Neural cell (in vitro differentiated cells): ENCODE measurements at regions not wholly inside any gene's neighbourhood (a gene's known extent, or its start where the extent isn't known, plus 50 kb on each side); places are given as distances from the start of the nearest gene placed in this dataset.

Experiments used
- CTCF ChIP-seq: fragments of 450-650 bp; IDR thresholded peaks from 2 replicates; pipeline ENCODE4 v1.5.1; 2014; ENCODE audit warnings: antibody characterized with exemption, mild to moderate bottlenecking, moderate library complexity; ENCODE audit not compliant: poor library complexity, severe bottlenecking
- EP300 ChIP-seq: fragments of 450-650 bp; conservative IDR thresholded peaks from 2 replicates; pipeline ENCODE4 v1.6.1; 2014; ENCODE audit warnings: antibody characterized with exemption, mild to moderate bottlenecking, moderate library complexity; ENCODE audit not compliant: poor library complexity, severe bottlenecking
- EZH2 ChIP-seq: fragments of 200-600, 300-800 bp; shearing (Covaris generic), sonication (generic); IDR thresholded peaks from 2 replicates; pipeline ENCODE4 v1.6.1; 2014; ENCODE audit warnings: antibody characterized with exemption, low read length, borderline replicate concordance, mild to moderate bottlenecking; ENCODE audit not compliant: insufficient read depth, poor library complexity, severe bottlenecking
- MXI1 ChIP-seq: fragments of 450-650 bp; conservative IDR thresholded peaks from 2 replicates; pipeline ENCODE4 v1.6.1; 2014; ENCODE audit warnings: antibody characterized with exemption, mild to moderate bottlenecking; ENCODE audit not compliant: poor library complexity, severe bottlenecking
- POLR2AphosphoS5 ChIP-seq: IDR thresholded peaks from 2 replicates; pipeline ENCODE4 v1.6.1; 2012
- RAD21 ChIP-seq: fragments of 450-650 bp; conservative IDR thresholded peaks from 2 replicates; pipeline ENCODE4 v1.6.1; 2014; ENCODE audit warnings: antibody characterized with exemption, mild to moderate bottlenecking, moderate library complexity
- REST ChIP-seq: IDR thresholded peaks from 2 replicates; pipeline ENCODE4 v1.6.1; 2012; ENCODE audit warnings: borderline replicate concordance
- TAF1 ChIP-seq: IDR thresholded peaks from 2 replicates; pipeline ENCODE4 v1.6.1; 2012; ENCODE audit warnings: low read depth

GRCh38 chr2:175631245-175631623 is 370.8 kb downstream of the LNPK start:
- TF ChIP-seq TAF1 (no peak), POLR2AphosphoS5 (no peak), CTCF (no peak), EP300 (no peak), EZH2 (no peak), REST (no peak), RAD21 (no peak), MXI1 (no peak)
